Smooth muscle cell (in vitro differentiated cells): ENCODE measurements at regions not wholly inside any gene's neighbourhood (a gene's known extent, or its start where the extent isn't known, plus 50 kb on each side); places are given as distances from the start of the nearest gene placed in this dataset.

Experiments
- DNase-seq: peaks from one replicate; lab custom pipeline; 2025; ENCODE audit not compliant: unreplicated experiment; lab: John Stamatoyannopoulos, UW
- H2AFZ ChIP-seq: fragments of 200-600 bp; sonication (generic); 2 replicates; pipeline ENCODE4 v1.6.0; 2016; ENCODE audit warnings: antibody characterized with exemption, low read depth, mild to moderate bottlenecking
- H3F3A ChIP-seq: fragments of 200-600 bp; sonication (generic); 2 replicates; pipeline ENCODE4 v1.6.0; 2017; ENCODE audit warnings: antibody characterized with exemption, low read depth
- H3K27ac ChIP-seq: fragments of 200-600 bp; sonication (generic); 2 replicates; pipeline ENCODE4 v1.5.1; 2016; ENCODE audit warnings: low read depth, mild to moderate bottlenecking
- H3K27me3 ChIP-seq: fragments of 200-600 bp; sonication (generic); 2 replicates; pipeline ENCODE4 v1.6.1; 2016; ENCODE audit warnings: low read depth, mild to moderate bottlenecking
- H3K36me3 ChIP-seq: fragments of 200-600 bp; sonication (generic); 2 replicates; pipeline ENCODE4 v1.5.1; 2016; ENCODE audit warnings: low read depth
- H3K4me1 ChIP-seq: fragments of 200-600 bp; sonication (generic); 2 replicates; pipeline ENCODE4 v1.5.1; 2016; ENCODE audit warnings: low read depth
- H3K4me2 ChIP-seq: fragments of 200-600 bp; sonication (generic); 2 replicates; pipeline ENCODE4 v1.6.0; 2016; ENCODE audit warnings: mild to moderate bottlenecking
- H3K4me3 ChIP-seq: fragments of 200-600 bp; sonication (generic); 2 replicates; pipeline ENCODE4 v1.5.1; 2016; ENCODE audit warnings: mild to moderate bottlenecking
- H3K79me2 ChIP-seq: fragments of 200-600 bp; sonication (generic); 2 replicates; pipeline ENCODE4 v1.6.0; 2016; ENCODE audit warnings: low read depth, mild to moderate bottlenecking
- H3K9ac ChIP-seq: fragments of 200-600 bp; sonication (generic); 2 replicates; pipeline ENCODE4 v1.6.0; 2016; ENCODE audit warnings: low read depth
- H3K9me3 ChIP-seq: fragments of 200-600 bp; sonication (generic); replicated peaks from 2 replicates; pipeline ENCODE4 v1.5.1; 2016; ENCODE audit warnings: low read depth
- H4K20me1 ChIP-seq: fragments of 200-600 bp; sonication (generic); 2 replicates; pipeline ENCODE4 v1.6.0; 2016; ENCODE audit warnings: low read depth
- CTCF ChIP-seq: fragments of 200-600 bp; sonication (generic); IDR thresholded peaks from 2 replicates; pipeline ENCODE4 v1.5.1; 2017; ENCODE audit warnings: borderline replicate concordance, mild to moderate bottlenecking, antibody characterized with exemption; ENCODE audit not compliant: insufficient read depth, poor library complexity, severe bottlenecking
- WGBS: methylation state at CpG from one replicate; pipeline ENCODE4 v1.1.7; 2016; ENCODE audit warnings: low lambda C conversion rate; 5-methylcytosine and 5-hydroxymethylcytosine counted together

- 47% methylated on average over 4 of the region's 4 CpGs for WGBS
- H3K79me2 ChIP-seq, result no peaks in the 10 kb centered on the region
- H3K4me1 ChIP-seq, result no peaks in the 10 kb centered on the region
- H4K20me1 ChIP-seq, result no peaks in the 10 kb centered on the region
- no peaks in the 10 kb centered on the region for H3K9me3 ChIP-seq
- H3F3A ChIP-seq, result no peaks in the 10 kb centered on the region
- no peak overlapping the region for H2AFZ ChIP-seq
- no peak overlapping the region for H3K4me2 ChIP-seq
- H3K4me3 ChIP-seq, result no peak overlapping the region
- no peak for TF ChIP-seq CTCF
- DNase-seq, result no peak
- no peak overlapping the region for H3K27ac ChIP-seq
- no peaks in the 10 kb centered on the region for H3K27me3 ChIP-seq
- no peak overlapping the region for H3K9ac ChIP-seq
- no peaks in the 10 kb centered on the region for H3K36me3 ChIP-seq
Observed at GRCh38 chr3:113070681-113071113, 79.9 kb downstream of the GTPBP8 start.

- Histone ChIP-seq H3K4me3 (no peak overlapping the region), H3K36me3 (no peaks in the 10 kb centered on the region), H3K9me3 (no peaks in the 10 kb centered on the region), H3K79me2 (no peaks in the 10 kb centered on the region), H3K9ac (no peak overlapping the region), H3K27ac (no peak overlapping the region), H2AFZ (no peak overlapping the region), H3K4me1 (peaks cover 11% of the 10 kb centered on the region), H3K4me2 (no peak overlapping the region), H3F3A (no peaks in the 10 kb centered on the region), H3K27me3 (no peaks in the 10 kb centered on the region), H4K20me1 (no peaks in the 10 kb centered on the region)
- 61% methylated on average over 4 of the region's 4 CpGs for WGBS
- no peak for TF ChIP-seq CTCF
- no peak for DNase-seq
Observed at GRCh38 chr3:113075588-113075987, 84.8 kb downstream of the GTPBP8 start.

- H3K4me1 ChIP-seq, result peaks cover 14% of the 10 kb centered on the region
- peak overlapping the region; percentile 56 for H3K4me2 ChIP-seq
- DNase-seq, result no peak
- peak overlapping the region; percentile 26 for H2AFZ ChIP-seq
- no peak overlapping the region for H3K9ac ChIP-seq
- H3K9me3 ChIP-seq, result no peaks in the 10 kb centered on the region
- no peaks in the 10 kb centered on the region for H3K27me3 ChIP-seq
- no peaks in the 10 kb centered on the region for H4K20me1 ChIP-seq
- no peaks in the 10 kb centered on the region for H3K36me3 ChIP-seq
- H3K27ac ChIP-seq, result no peak overlapping the region
- H3K79me2 ChIP-seq, result no peaks in the 10 kb centered on the region
- H3K4me3 ChIP-seq, result peak overlapping the region; percentile 5
- no peak for TF ChIP-seq CTCF
- no peaks in the 10 kb centered on the region for H3F3A ChIP-seq
- WGBS, result 52% methylated on average over 10 of the region's 10 CpGs
Observed at GRCh38 chr3:113079218-113079961, 88.6 kb downstream of the GTPBP8 start.

- Histone ChIP-seq H3K9ac (no peak overlapping the region), H3K27ac (no peak overlapping the region), H2AFZ (no peak overlapping the region), H3K79me2 (no peaks in the 10 kb centered on the region), H4K20me1 (no peaks in the 10 kb centered on the region), H3K4me1 (peaks cover 30% of the 10 kb centered on the region), H3K36me3 (no peaks in the 10 kb centered on the region), H3K9me3 (no peaks in the 10 kb centered on the region), H3K4me2 (peak overlapping the region; percentile 31), H3K27me3 (no peaks in the 10 kb centered on the region), H3F3A (no peaks in the 10 kb centered on the region), H3K4me3 (no peak overlapping the region)
- DNase-seq, result no peak
- no peak for TF ChIP-seq CTCF
- WGBS, result 47% methylated on average over 2 of the region's 2 CpGs
Observed at GRCh38 chr3:113084777-113085176, 94.0 kb downstream of the GTPBP8 start.
